ENCODE measurements at regions not wholly inside any gene's neighbourhood (a gene's known extent, or its start where the extent isn't known, plus 50 kb on each side); places are given as distances from the start of the nearest gene placed in this dataset.

DNA sequence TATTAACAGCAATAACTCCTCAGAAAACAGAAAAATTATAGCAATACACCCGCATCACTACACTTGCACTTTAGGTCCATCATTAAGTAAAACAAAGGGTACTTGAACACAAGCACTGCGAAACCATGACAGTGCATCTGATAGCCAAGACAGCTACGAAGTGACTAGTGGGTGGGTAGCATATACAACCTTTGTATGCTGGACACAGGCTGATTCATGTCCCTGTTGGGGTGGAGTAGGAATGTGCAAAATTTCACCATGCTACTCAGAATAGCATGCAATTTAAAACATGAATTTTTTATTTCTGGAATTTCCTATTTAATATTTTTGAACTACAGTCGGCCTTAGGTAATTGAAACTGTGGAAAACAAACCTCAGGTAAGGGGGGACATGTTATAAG, 2414.1 kb downstream of the TP53TG3F start:
- TF ChIP-seq NFYB (IDR thresholded peaks at IDR 0.05; ENCODE audit: extremely low read depth, insufficient read length): no peak
- no peak for TF ChIP-seq EHMT2 (IDR thresholded peaks at IDR 0.05)
- TF ChIP-seq POLR2AphosphoS5 (IDR thresholded peaks at IDR 0.05; ENCODE audit: control insufficient read depth, insufficient read depth, low read depth, low read length): no peak

Measured in K562 (cell line).